ENCODE measurements at regions not wholly inside any gene's neighbourhood (a gene's known extent, or its start where the extent isn't known, plus 50 kb on each side); places are given as distances from the start of the nearest gene placed in this dataset.
"Not testable (repeated sequence)": the region's sequence is repeated elsewhere in the genome, so short reads cannot be mapped to it uniquely, and the experiment has no call there.

GRCh38 chr2:150669492-150669891 lies 182.0 kb upstream of the RND3 start:
- intact Hi-C loops (cut with DNase I; ENCODE audit: low total_unique reads): no loop called here
- no peak for DNase-seq (ENCODE audit: low spot score in 2 of 2)
- no peak overlapping the region for H3K4me3 ChIP-seq (ENCODE audit: low read depth, poor library complexity, severe bottlenecking)
- TF ChIP-seq CTCF (IDR thresholded peaks at IDR 0.05) (no peak), POLR2A (IDR thresholded peaks at IDR 0.05) (no peak)
- 97 to 100% methylated on average over 3 of the region's 3 CpGs for WGBS, 2 donors

GRCh38 chr2:150667039-150667438 lies 179.6 kb upstream of the RND3 start:
- DNase-seq (ENCODE audit: low spot score in 2 of 2); H3K4me3 ChIP-seq (ENCODE audit: low read depth, poor library complexity, severe bottlenecking); intact Hi-C loops (cut with DNase I; ENCODE audit: low total_unique reads): not testable (repeated sequence)

GRCh38 chr2:150663143-150663542 lies 175.7 kb upstream of the RND3 start:
- TF ChIP-seq CTCF (IDR thresholded peaks at IDR 0.05) (no peak), POLR2A (IDR thresholded peaks at IDR 0.05) (no peak)
- no peak overlapping the region for H3K4me3 ChIP-seq (ENCODE audit: low read depth, poor library complexity, severe bottlenecking)
- no peak for DNase-seq (ENCODE audit: low spot score in 2 of 2)
- intact Hi-C loops (cut with DNase I; ENCODE audit: low total_unique reads): no loop called here
- WGBS, 2 donors: 46 to 56% methylated on average over 1 of the region's 1 CpG

GRCh38 chr2:150656002-150656401 lies 168.5 kb upstream of the RND3 start:
- 96 to 98% methylated on average over 2 of the region's 2 CpGs for WGBS, 2 donors
- H3K4me3 ChIP-seq (ENCODE audit: low read depth, poor library complexity, severe bottlenecking): no peak overlapping the region
- no peak for DNase-seq (ENCODE audit: low spot score in 2 of 2)
- TF ChIP-seq CTCF (IDR thresholded peaks at IDR 0.05) (no peak), POLR2A (IDR thresholded peaks at IDR 0.05) (no peak)
- intact Hi-C loops (cut with DNase I; ENCODE audit: low total_unique reads): no loop called here

- H3K4me3 ChIP-seq (ENCODE audit: low read depth, poor library complexity, severe bottlenecking): no peak overlapping the region
- WGBS, 2 donors: 96 to 97% methylated on average over 1 of the region's 1 CpG
- intact Hi-C loops (cut with DNase I; ENCODE audit: low total_unique reads): no loop called here
- TF ChIP-seq CTCF (IDR thresholded peaks at IDR 0.05) (no peak), POLR2A (IDR thresholded peaks at IDR 0.05) (no peak)
- DNase-seq (ENCODE audit: low spot score in 2 of 2): no peak
Observed at GRCh38 chr2:150653351-150653750, 165.9 kb upstream of the RND3 start.

- intact Hi-C loops (cut with DNase I; ENCODE audit: low total_unique reads): no loop called here
- WGBS, 2 donors: 64 to 79% methylated on average over 5 of the region's 5 CpGs
- no peak for DNase-seq (ENCODE audit: low spot score in 2 of 2)
- H3K4me3 ChIP-seq (ENCODE audit: low read depth, poor library complexity, severe bottlenecking): no peak overlapping the region
- TF ChIP-seq CTCF (IDR thresholded peaks at IDR 0.05) (no peak), POLR2A (IDR thresholded peaks at IDR 0.05) (no peak)
Observed at GRCh38 chr2:150647943-150648342, 160.5 kb upstream of the RND3 start.
